GM19035 (cell line): ENCODE measurements at regions not wholly inside any gene's neighbourhood (a gene's known extent, or its start where the extent isn't known, plus 50 kb on each side); places are given as distances from the start of the nearest gene placed in this dataset.
"Not testable (repeated sequence)": the region's sequence is repeated elsewhere in the genome, so short reads cannot be mapped to it uniquely, and the experiment has no call there.

Source experiments
- ATAC-seq: cut with Tn5 transposase; IDR thresholded peaks from one replicate; pipeline ENCODE4 v1.9.1; 2021; ENCODE audit not compliant: unreplicated experiment

DNA sequence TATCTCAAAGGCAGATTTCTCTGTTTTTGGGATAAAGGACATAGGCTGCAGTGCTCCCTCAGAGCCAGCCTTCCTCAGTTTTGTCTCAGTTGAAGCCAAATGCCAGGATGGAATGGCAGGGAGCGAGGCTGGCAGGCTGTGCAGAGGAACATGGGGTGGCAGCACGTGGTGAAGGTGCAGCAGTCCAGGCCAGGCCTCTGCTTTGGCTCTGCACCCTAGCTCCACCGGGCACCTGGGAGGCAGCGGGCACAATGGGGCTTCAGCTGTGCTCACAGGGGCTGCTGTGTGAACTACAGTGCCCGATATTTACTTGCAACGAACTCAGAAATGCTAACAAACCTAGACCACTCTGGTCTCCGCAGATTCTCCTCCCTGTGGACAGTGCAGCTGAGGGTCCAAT is 319.6 kb downstream of the ZNF326 start:
- ATAC-seq, result no peak

GRCh38 chr1:90313778-90314177 is 318.9 kb downstream of the ZNF326 start:
- no peak for ATAC-seq

GRCh38 chr1:90309806-90310205 is 314.9 kb downstream of the ZNF326 start:
- ATAC-seq, result no peak

DNA sequence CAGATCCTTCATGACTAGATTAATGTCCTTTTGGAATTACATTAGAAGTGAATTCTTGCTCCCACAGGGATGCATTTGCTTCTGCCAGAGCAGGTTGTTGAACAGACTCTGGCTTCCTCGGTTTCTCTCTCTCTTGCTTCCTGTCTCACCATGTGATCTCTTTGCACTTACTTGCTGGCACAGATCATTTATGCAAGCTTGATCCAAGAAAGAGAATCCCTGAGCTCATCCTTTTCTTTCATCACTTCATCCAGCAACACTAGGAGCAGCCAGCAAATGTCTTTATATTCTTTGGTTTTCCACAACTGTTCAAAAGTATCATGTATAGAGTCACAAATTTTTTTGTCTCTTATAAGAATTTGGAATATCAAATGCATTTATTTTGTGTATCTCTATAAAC is 313.5 kb downstream of the ZNF326 start:
- no peak for ATAC-seq

DNA sequence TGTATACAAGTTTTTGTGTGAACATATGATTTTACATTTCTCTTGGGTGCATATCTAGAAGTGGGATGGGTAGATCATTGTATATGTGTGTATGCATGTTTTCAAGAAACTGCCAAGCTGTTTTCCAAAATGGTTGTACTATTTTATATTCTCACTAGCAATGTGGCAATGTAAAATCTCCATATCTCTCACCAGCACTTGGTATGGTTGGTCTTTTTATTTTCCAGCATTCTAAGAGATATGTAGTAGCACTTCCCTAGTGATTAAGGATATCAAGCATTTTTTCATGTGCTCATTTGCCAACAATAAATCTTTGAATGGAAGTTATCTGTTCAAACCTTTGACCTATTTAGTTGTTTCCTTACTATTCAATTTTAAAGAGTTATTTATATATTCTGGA is 310.7 kb downstream of the ZNF326 start:
- no peak for ATAC-seq

- no peak for ATAC-seq
Measured at GRCh38 chr1:90296327-90296726, 301.4 kb downstream of the ZNF326 start.

- no peak for ATAC-seq
Measured at GRCh38 chr1:90295534-90295933, 300.6 kb downstream of the ZNF326 start.

- no peak for ATAC-seq
Measured at GRCh38 chr1:90291431-90292216, 296.7 kb downstream of the ZNF326 start.

GRCh38 chr1:90282811-90283210 is 287.9 kb downstream of the ZNF326 start:
- ATAC-seq, result no peak

DNA sequence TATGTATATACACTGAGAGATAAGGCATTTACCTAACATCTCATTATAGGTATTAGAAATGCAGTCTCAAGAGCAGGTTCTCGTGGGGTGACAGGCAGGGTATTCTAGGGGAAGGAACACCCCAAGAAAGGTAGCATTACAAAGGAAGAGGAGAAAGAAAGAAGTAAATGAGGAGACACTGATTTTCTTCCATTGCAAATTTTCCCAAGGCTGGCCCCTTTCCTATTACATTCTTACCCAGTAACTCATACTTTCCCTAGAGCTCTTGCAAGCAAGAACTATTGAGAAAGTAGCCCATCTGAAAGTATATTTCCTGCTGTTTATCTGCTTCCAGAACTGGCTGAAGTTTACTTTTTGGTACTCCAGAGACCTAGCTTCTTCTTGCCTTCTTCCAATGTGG is 287.0 kb downstream of the ZNF326 start:
- ATAC-seq, result not testable (repeated sequence)

DNA sequence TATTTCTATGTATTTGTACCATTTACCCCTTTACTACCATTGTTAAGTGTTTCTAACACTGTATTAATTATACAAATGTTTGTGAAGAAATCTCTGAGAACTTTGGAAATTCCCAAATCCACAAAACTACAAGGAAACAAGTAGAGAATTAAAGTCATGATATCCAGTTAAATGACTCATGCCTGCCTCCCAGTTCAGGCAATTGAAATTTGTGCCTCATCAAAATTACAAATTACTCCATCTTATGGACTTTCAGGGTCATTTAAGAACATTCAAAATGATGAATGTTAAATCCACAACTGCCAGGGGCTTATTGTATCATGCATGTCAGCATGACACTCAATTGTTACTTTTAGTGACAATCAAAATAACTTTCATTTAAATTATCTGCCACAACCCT is 282.4 kb downstream of the ZNF326 start:
- ATAC-seq, result no peak

- ATAC-seq, result no peak
Measured at GRCh38 chr1:90274376-90274775, 279.5 kb downstream of the ZNF326 start.

DNA sequence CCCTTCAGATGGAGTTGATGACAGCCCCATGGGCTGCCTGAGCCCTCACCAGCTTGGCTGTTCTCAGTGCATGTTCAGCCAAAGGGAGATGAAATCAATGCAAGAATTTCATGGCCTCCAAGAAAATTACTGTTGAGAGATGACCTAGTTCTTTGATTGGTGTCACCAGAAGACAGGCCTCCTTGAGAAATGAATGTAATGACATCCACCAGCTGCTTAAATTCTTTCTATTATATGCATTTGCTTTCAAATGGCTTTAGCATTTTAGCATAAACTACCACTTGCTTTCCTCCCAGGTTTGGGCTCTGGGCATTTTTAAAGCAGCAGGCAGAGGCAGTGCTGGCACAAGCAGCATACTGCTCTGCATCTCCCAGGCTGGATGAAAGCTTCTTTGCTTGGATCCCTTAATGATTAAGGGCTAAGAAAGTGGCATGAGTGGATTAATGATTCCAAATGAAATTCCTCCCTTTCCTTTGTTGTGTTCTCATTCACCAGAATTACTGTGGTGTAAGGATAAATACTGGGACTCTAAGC is 278.4 kb downstream of the ZNF326 start:
- no peak for ATAC-seq

- ATAC-seq, result no peak
Measured at GRCh38 chr1:90262791-90263190, 267.9 kb downstream of the ZNF326 start.

DNA sequence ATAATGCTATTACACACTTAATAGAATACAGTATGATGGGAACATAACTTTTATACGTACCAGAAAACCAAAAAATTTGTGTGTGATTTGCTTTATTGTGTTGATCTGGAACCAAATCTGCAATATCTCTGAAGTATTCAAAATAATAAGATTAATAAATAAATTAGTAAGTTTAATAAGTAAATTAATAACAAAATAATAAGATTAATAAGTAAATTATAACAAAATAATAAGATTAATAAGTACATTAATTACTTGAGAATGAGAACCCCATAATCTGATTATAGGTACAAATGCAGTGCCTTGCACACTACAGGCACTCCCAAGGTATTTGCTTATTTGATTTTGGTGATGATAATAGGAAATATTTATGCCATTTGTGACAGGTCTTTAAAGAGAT is 267.4 kb downstream of the ZNF326 start:
- no peak for ATAC-seq

DNA sequence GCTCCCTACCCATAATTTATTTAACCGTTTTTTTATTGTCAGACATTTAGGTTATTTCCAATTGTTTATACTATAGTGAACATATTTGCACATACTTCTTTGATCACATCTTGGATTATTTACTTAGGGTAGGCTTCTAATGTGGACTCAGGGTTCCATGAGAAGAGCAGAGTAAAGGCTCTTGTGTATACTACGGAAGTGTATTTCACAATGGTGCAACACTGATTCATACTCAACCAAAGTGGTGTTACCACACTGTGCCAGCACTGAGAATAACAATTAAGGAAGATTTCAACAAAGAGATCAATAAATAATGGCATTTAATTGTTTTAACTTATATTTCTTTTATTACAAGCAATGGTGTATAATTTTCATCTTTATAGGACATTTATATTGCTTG is 251.2 kb downstream of the ZNF326 start:
- no peak for ATAC-seq

GRCh38 chr1:90236493-90236892 is 241.6 kb downstream of the ZNF326 start:
- no peak for ATAC-seq

DNA sequence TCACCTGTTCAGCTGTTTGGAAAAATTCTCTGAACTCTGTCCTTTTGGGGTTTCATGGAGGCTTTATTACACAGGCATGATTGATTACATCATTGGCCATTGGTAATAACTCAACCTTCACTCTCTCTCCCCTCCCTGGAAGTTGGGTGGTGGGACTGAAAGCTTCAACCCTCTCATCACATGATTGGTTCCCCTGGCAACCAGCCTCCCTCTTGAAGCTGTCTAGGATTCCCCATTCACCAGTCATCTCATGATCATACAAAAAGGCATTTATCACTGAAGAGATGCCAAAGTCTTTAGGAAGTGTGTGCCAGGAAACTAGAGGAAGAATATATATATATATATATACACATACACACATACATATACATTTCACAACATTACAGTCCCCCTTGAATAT is 228.5 kb downstream of the ZNF326 start:
- no peak for ATAC-seq

DNA sequence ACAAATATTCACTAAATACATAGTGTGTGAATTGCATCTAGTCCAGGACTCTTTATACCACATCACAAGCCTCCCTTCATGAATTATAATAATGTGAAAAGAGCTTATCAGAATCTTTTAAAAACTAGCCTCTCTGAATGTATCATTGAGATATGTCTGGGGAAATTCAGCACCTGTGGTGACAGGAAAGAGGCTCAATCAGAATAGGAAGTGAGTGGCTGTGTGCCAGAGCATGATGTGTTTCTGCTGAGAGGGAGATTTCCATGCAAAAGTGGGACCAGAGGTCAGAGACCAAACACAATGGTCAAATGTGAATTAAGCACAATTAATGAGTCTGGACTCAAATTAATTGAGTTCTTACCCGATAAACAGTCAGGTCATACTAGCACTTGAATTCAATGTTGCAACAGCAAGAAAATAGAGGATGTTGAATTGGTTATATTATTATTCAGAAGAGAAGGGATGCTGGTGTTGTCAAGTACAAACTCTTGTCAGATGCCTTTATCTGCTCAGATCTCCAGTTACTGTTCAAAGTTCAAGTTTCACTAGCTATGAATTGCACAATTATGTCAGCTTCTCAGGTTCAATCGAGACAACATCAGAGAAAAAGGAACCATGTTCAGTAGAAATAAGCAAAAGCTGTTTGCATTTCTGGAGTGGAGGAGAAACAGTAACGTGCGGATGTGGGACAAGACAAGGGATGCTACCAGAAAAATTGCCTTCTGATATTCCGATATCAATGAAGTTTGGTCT is 226.2 kb downstream of the ZNF326 start:
- ATAC-seq, result no peak

DNA sequence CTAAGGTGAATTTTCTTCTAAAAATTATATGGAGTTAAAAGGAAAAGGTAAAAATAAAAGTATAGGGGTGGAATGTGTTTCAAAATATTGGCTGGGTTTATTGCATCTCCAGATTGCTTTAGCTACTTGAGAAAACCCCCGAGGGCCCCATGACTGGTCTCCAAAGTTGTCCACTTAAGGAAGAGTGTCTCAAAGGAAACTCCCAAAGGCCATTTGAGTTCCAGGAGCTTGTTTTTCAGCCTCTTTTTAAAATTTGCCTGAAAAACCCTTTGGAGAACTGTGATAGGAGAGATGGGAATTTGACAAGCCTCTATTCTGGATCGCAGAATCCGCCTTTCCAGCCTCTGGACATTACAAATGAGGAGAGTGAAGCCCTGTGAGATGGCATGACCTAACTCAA is 225.6 kb downstream of the ZNF326 start:
- no peak for ATAC-seq

DNA sequence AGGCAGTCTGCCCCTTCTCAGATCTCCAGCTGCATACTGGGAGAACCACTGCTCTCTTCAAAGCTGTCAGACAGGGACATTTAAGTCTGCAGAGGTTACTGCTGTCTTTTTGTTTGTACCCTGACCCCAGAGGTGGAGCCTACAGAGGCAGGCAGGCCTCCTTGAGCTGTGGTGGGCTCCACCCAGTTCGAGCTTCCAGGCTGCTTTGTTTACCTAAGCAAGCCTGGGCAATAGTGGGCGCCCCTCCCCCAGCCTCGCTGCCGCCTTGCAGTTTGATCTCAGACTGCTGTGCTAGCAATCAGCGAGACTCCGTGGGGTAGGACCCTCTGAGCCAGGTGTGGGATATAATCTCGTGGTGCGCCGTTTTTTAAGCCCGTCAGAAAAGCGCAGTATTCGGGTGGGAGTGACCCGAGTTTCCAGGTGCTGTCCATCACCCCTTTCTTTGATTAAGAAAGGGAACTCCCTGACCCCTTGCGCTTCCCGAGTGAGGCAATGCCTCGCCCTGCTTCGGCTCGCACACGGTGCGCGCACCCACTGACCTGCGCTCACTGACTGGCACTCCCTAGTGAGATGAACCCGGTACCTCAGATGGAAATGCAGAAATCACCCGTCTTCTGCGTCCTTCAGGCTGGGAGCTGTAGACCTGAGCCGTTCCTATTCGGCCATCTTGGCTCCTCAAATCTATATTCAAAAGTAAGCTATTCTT is 224.4 kb downstream of the ZNF326 start:
- ATAC-seq, result not testable (repeated sequence)
